Body of pancreas (tissue), 4 donors: ENCODE measurements at regions not wholly inside any gene's neighbourhood (a gene's known extent, or its start where the extent isn't known, plus 50 kb on each side); places are given as distances from the start of the nearest gene placed in this dataset.

Experiments used
- POLR2A ChIP-seq, 3 donors: fragments of 450-650 bp; IDR thresholded peaks; one replicate each; pipeline ENCODE4 v1.6.1; 2016; ENCODE audit warnings: antibody characterized with exemption in 3 of 3, mild to moderate bottlenecking in 2 of 3
- TF ChIP-seq, protein P1 (sequence below), 7 experiments: fragments of 450-650 bp in 4 of 7; fragments of 200-600 bp in 3 of 7; sonication (generic) in 3 of 7; IDR thresholded peaks; one replicate each; pipeline ENCODE4 v1.5.1; 2016 to 2019; ENCODE audit warnings: antibody characterized with exemption in 7 of 7

DNA sequence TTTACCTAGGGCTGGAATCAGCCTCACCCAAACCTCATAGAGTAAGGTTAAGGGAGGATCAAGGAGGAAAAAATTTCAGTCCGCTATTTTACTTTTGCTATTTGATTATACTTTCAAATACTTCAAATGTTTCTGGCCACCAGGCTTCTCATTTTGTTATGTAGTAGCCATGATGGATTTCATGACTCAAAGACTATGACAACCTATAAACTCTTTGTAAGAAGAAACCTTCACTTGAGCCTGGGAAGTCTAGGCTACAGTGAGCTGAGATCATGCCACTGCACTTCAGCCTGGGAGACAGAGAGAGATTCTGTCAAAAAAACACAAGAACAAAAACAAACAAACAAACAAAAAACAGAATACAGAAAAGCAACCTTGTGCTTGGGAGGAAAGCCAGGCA lies 293.6 kb upstream of the TNC start:
- TF ChIP-seq, protein P1, sequence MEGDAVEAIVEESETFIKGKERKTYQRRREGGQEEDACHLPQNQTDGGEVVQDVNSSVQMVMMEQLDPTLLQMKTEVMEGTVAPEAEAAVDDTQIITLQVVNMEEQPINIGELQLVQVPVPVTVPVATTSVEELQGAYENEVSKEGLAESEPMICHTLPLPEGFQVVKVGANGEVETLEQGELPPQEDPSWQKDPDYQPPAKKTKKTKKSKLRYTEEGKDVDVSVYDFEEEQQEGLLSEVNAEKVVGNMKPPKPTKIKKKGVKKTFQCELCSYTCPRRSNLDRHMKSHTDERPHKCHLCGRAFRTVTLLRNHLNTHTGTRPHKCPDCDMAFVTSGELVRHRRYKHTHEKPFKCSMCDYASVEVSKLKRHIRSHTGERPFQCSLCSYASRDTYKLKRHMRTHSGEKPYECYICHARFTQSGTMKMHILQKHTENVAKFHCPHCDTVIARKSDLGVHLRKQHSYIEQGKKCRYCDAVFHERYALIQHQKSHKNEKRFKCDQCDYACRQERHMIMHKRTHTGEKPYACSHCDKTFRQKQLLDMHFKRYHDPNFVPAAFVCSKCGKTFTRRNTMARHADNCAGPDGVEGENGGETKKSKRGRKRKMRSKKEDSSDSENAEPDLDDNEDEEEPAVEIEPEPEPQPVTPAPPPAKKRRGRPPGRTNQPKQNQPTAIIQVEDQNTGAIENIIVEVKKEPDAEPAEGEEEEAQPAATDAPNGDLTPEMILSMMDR (IDR thresholded peaks at IDR 0.05) = no peak
- TF ChIP-seq POLR2A (IDR thresholded peaks at IDR 0.05) = no peak
